ENCODE measurements at regions not wholly inside any gene's neighbourhood (a gene's known extent, or its start where the extent isn't known, plus 50 kb on each side); places are given as distances from the start of the nearest gene placed in this dataset.
"Not testable (repeated sequence)": the region's sequence is repeated elsewhere in the genome, so short reads cannot be mapped to it uniquely, and the experiment has no call there.

- DNase-seq, result no peak
These were observed 582.0 kb upstream of the TMPRSS15 start for GRCh38 chr21:18985584-18985983.

- DNase-seq, result no peak
These were observed 582.6 kb upstream of the TMPRSS15 start for GRCh38 chr21:18986197-18986596.

GRCh38 chr21:18987520-18988026, 584.0 kb upstream of the TMPRSS15 start:
- DNase-seq, result no peak

- DNase-seq, result no peak
These were observed 586.4 kb upstream of the TMPRSS15 start for GRCh38 chr21:18989953-18990495.

GRCh38 chr21:18991846-18992245, 588.3 kb upstream of the TMPRSS15 start:
- DNase-seq, result no peak

GRCh38 chr21:19010251-19010650, 606.7 kb upstream of the TMPRSS15 start:
- no peak for DNase-seq

- no peak for DNase-seq
These were observed 607.4 kb upstream of the TMPRSS15 start for GRCh38 chr21:19010996-19011395.

- no peak for DNase-seq
These were observed 607.9 kb upstream of the TMPRSS15 start for GRCh38 chr21:19011451-19011850.

- no peak for DNase-seq
These were observed 610.3 kb upstream of the TMPRSS15 start for GRCh38 chr21:19013916-19014315.

GRCh38 chr21:19018529-19018928, 614.9 kb upstream of the TMPRSS15 start:
- DNase-seq, result no peak

GRCh38 chr21:19022978-19023377, 619.4 kb upstream of the TMPRSS15 start:
- no peak for DNase-seq

- DNase-seq, result no peak
These were observed 623.3 kb upstream of the TMPRSS15 start for GRCh38 chr21:19026911-19027310.

GRCh38 chr21:19029816-19030215, 626.2 kb upstream of the TMPRSS15 start:
- DNase-seq, result no peak

- DNase-seq, result no peak
These were observed 628.4 kb upstream of the TMPRSS15 start for GRCh38 chr21:19031953-19032352.

GRCh38 chr21:19034041-19034440, 630.5 kb upstream of the TMPRSS15 start:
- no peak for DNase-seq

- DNase-seq, result no peak
These were observed 631.0 kb upstream of the TMPRSS15 start for GRCh38 chr21:19034560-19034959.

GRCh38 chr21:19045876-19046275, 642.3 kb upstream of the TMPRSS15 start:
- DNase-seq, result no peak

- no peak for DNase-seq
These were observed 644.6 kb upstream of the TMPRSS15 start for GRCh38 chr21:19048098-19048672.

GRCh38 chr21:19049567-19049966, 646.0 kb upstream of the TMPRSS15 start:
- no peak for DNase-seq

- no peak for DNase-seq
These were observed 661.6 kb upstream of the TMPRSS15 start for GRCh38 chr21:19065164-19065563.

GRCh38 chr21:19076031-19076430, 672.4 kb upstream of the TMPRSS15 start:
- no peak for DNase-seq

GRCh38 chr21:19109694-19110093, 706.1 kb upstream of the TMPRSS15 start:
- no peak for DNase-seq

GRCh38 chr21:19119259-19119658, 715.7 kb upstream of the TMPRSS15 start:
- DNase-seq, result not testable (repeated sequence)

GRCh38 chr21:19120591-19120990, 717.0 kb upstream of the TMPRSS15 start:
- DNase-seq, result no peak

- no peak for DNase-seq
These were observed 718.8 kb upstream of the TMPRSS15 start for GRCh38 chr21:19122356-19122755.

Data from CD4-positive, alpha-beta T cell treated with Interleukin-21 for 1 hour (primary cell).